ENCODE measurements at regions not wholly inside any gene's neighbourhood (a gene's known extent, or its start where the extent isn't known, plus 50 kb on each side); places are given as distances from the start of the nearest gene placed in this dataset.

- dilution Hi-C loops (cut with MboI; ENCODE audit: extremely low pct_ligation_motif_present, low sequenced_read_pairs): no loop called here
- Histone ChIP-seq H2AFZ (ENCODE audit: control insufficient read depth, low read length) (no peak overlapping the region), H3K9me3 (ENCODE audit: control insufficient read depth, low read depth, low read length) (no peaks in the 10 kb centered on the region), H3K79me2 (ENCODE audit: control insufficient read depth, insufficient read depth, low read length) (no peaks in the 10 kb centered on the region), H3K27me3 (ENCODE audit: control insufficient read depth, extremely low read depth, insufficient read depth, low read length) (no peaks in the 10 kb centered on the region), H3K27ac (ENCODE audit: control insufficient read depth, insufficient read depth, low read length) (no peak overlapping the region), H3K4me3 (ENCODE audit: control insufficient read depth in 2 of 3, extremely low read depth in 1 of 3, insufficient read depth in 2 of 3, low read depth in 1 of 3, low read length in 3 of 3) (no peak overlapping the region), H3K9me1 (ENCODE audit: control insufficient read depth, extremely low read depth, insufficient read depth, low read length) (no peaks in the 10 kb centered on the region), H3K36me3 (ENCODE audit: control insufficient read depth in 2 of 2, extremely low read depth in 1 of 2, insufficient read depth in 2 of 2, low read length in 2 of 2) (no peaks in the 10 kb centered on the region), H3K4me1 (ENCODE audit: control insufficient read depth, extremely low read depth, insufficient read depth, low read length) (no peaks in the 10 kb centered on the region), H4K20me1 (ENCODE audit: control insufficient read depth, extremely low read depth, insufficient read depth, low read length) (no peaks in the 10 kb centered on the region), H3K4me2 (ENCODE audit: control insufficient read depth, extremely low read depth, insufficient read depth, low read depth, low read length) (no peak overlapping the region), H3K9ac (ENCODE audit: control insufficient read depth, extremely low read depth, insufficient read depth, low read length) (no peak overlapping the region)
- DNase-seq (ENCODE audit: low read depth, low spot score): no peak
- TF ChIP-seq CTCF (optimal IDR thresholded peaks at IDR 0.05 in 1 of 3, IDR thresholded peaks at IDR 0.05 in 1 of 3, conservative IDR thresholded peaks at IDR 0.05 in 1 of 3; ENCODE audit: extremely low read depth in 1 of 3, insufficient read depth in 2 of 3, low read length in 3 of 3): no peak
- TF ChIP-seq EZH2 (IDR thresholded peaks at IDR 0.05; ENCODE audit: low read length): no peak
- FAIRE-seq: no peak
Observed at GRCh38 chr12:81930037-81930436, 170.9 kb upstream of the PPFIA2 start.

GRCh38 chr12:81896771-81897170, 137.6 kb upstream of the PPFIA2 start:
- Histone ChIP-seq H3K9ac (ENCODE audit: control insufficient read depth, extremely low read depth, insufficient read depth, low read length) (no peak overlapping the region), H2AFZ (ENCODE audit: control insufficient read depth, low read length) (no peak overlapping the region), H3K4me3 (ENCODE audit: control insufficient read depth in 2 of 3, extremely low read depth in 1 of 3, insufficient read depth in 2 of 3, low read depth in 1 of 3, low read length in 3 of 3) (no peak overlapping the region), H3K4me2 (ENCODE audit: control insufficient read depth, extremely low read depth, insufficient read depth, low read depth, low read length) (no peak overlapping the region), H3K36me3 (ENCODE audit: control insufficient read depth in 2 of 2, extremely low read depth in 1 of 2, insufficient read depth in 2 of 2, low read length in 2 of 2) (no peaks in the 10 kb centered on the region), H3K79me2 (ENCODE audit: control insufficient read depth, insufficient read depth, low read length) (no peaks in the 10 kb centered on the region), H3K27ac (ENCODE audit: control insufficient read depth, insufficient read depth, low read length) (no peak overlapping the region), H3K9me3 (ENCODE audit: control insufficient read depth, low read depth, low read length) (peaks cover 2% of the 10 kb centered on the region), H3K4me1 (ENCODE audit: control insufficient read depth, extremely low read depth, insufficient read depth, low read length) (no peaks in the 10 kb centered on the region), H3K9me1 (ENCODE audit: control insufficient read depth, extremely low read depth, insufficient read depth, low read length) (no peaks in the 10 kb centered on the region), H3K27me3 (ENCODE audit: control insufficient read depth, extremely low read depth, insufficient read depth, low read length) (no peaks in the 10 kb centered on the region), H4K20me1 (ENCODE audit: control insufficient read depth, extremely low read depth, insufficient read depth, low read length) (no peaks in the 10 kb centered on the region)
- dilution Hi-C loops (cut with MboI; ENCODE audit: extremely low pct_ligation_motif_present, low sequenced_read_pairs): no loop called here
- DNase-seq (ENCODE audit: low read depth, low spot score) (no peak), FAIRE-seq (no peak)
- TF ChIP-seq EZH2 (IDR thresholded peaks at IDR 0.05; ENCODE audit: low read length) (no peak), CTCF (optimal IDR thresholded peaks at IDR 0.05 in 1 of 3, IDR thresholded peaks at IDR 0.05 in 1 of 3, conservative IDR thresholded peaks at IDR 0.05 in 1 of 3; ENCODE audit: extremely low read depth in 1 of 3, insufficient read depth in 2 of 3, low read length in 3 of 3) (no peak)
